ENCODE measurements at regions not wholly inside any gene's neighbourhood (a gene's known extent, or its start where the extent isn't known, plus 50 kb on each side); places are given as distances from the start of the nearest gene placed in this dataset.
"Not testable (repeated sequence)": the region's sequence is repeated elsewhere in the genome, so short reads cannot be mapped to it uniquely, and the experiment has no call there.

GRCh38 chrX:101740642-101741041, 81.0 kb upstream of the ARMCX2 start:
- H3K9me3 ChIP-seq (replicated peaks; ENCODE audit: control insufficient read depth, insufficient read depth, low read length): no peaks in the 10 kb centered on the region
- in situ Hi-C loops (cut with MboI) (no loop called here), intact Hi-C loops (cut with micrococcal nuclease; ENCODE audit: unreplicated experiment) (no loop called here)
- TF ChIP-seq HDGF (IDR thresholded peaks at IDR 0.05) (no peak), SP1 (IDR thresholded peaks at IDR 0.05; ENCODE audit: low read depth, low read length) (no peak), ETV6 (conservative IDR thresholded peaks at IDR 0.05 in 1 of 2, IDR thresholded peaks at IDR 0.05 in 1 of 2; ENCODE audit: borderline replicate concordance in 1 of 2, low read depth in 1 of 2) (no peak), MXI1 (IDR thresholded peaks at IDR 0.05; ENCODE audit: low read depth, low read length) (no peak), EP300 (IDR thresholded peaks at IDR 0.05; ENCODE audit: borderline replicate concordance in 1 of 2, control insufficient read depth in 1 of 2, low read depth in 2 of 2, low read length in 2 of 2) (no peak), ZNF24 (IDR thresholded peaks at IDR 0.05) (no peak), ZNF622 (IDR thresholded peaks at IDR 0.05) (no peak), CHD2 (IDR thresholded peaks at IDR 0.05; ENCODE audit: borderline replicate concordance, low read depth, low read length) (no peak), PBX3 (IDR thresholded peaks at IDR 0.05; ENCODE audit: insufficient replicate concordance, low read depth, low read length) (no peak), ESRRA (IDR thresholded peaks at IDR 0.05; ENCODE audit: low read length) (no peak), NFXL1 (IDR thresholded peaks at IDR 0.05; ENCODE audit: borderline replicate concordance) (no peak), JUNB (IDR thresholded peaks at IDR 0.05) (no peak), STAT1 (conservative IDR thresholded peaks at IDR 0.05) (no peak), SREBF2 (IDR thresholded peaks at IDR 0.05; ENCODE audit: low read length) (no peak)
- TF ChIP-seq, protein P1, sequence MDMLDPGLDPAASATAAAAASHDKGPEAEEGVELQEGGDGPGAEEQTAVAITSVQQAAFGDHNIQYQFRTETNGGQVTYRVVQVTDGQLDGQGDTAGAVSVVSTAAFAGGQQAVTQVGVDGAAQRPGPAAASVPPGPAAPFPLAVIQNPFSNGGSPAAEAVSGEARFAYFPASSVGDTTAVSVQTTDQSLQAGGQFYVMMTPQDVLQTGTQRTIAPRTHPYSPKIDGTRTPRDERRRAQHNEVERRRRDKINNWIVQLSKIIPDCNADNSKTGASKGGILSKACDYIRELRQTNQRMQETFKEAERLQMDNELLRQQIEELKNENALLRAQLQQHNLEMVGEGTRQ (IDR thresholded peaks at IDR 0.05; ENCODE audit: borderline replicate concordance, low read depth, low read length): no peak
- RAD21 ChIA-PET (ENCODE audit: unreplicated experiment): no interaction called here
- no TSS peak for BruUV-seq (replicated peaks)
- SMC1A ChIA-PET (ENCODE audit: uncharacterized antibody, unreplicated experiment): interaction anchor here (0.5 kb wide), 1 partner anchor 338 kb away, joined by 3 read pairs; no protein-coding TSS in a partner anchor
- no peak overlapping the region for H3K4me2 ChIP-seq (ENCODE audit: control insufficient read depth, insufficient read depth)
- CTCF ChIA-PET: no interaction called here
- H4K20me1 ChIP-seq (ENCODE audit: control insufficient read depth, insufficient read depth): no peaks in the 10 kb centered on the region
- 0% methylated on average over 2 of the region's 2 CpGs for WGBS (ENCODE audit: insufficient coverage, insufficient replicate concordance, low lambda C conversion rate, missing lambda C conversion rate)
- no peaks in the 10 kb centered on the region for H3K4me1 ChIP-seq (ENCODE audit: control insufficient read depth, insufficient read depth, low read length)
- POLR2A ChIA-PET: no interaction called here
- no peaks in the 10 kb centered on the region for H3K36me3 ChIP-seq (ENCODE audit: control insufficient read depth in 2 of 2, insufficient read depth in 2 of 2, low read length in 1 of 2)
- FAIRE-seq (no peak), ATAC-seq (no peak), DNase-seq (ENCODE audit: low read depth, low spot score) (no peak)
- H3K27ac ChIP-seq (ENCODE audit: control insufficient read depth, insufficient read depth): no peak overlapping the region
- H3K27me3 ChIP-seq (replicated peaks in 1 of 2; ENCODE audit: control insufficient read depth in 2 of 2, insufficient read depth in 2 of 2, low read length in 1 of 2): no peaks in the 10 kb centered on the region
- no peak overlapping the region for H2AFZ ChIP-seq (ENCODE audit: control insufficient read depth, low read depth, low read length)
- no peak overlapping the region for H3K9ac ChIP-seq (ENCODE audit: control insufficient read depth, insufficient read depth, low read length)
- no peak overlapping the region for H3K4me3 ChIP-seq
- no peaks in the 10 kb centered on the region for H3K79me2 ChIP-seq (ENCODE audit: control insufficient read depth, insufficient read depth, low read length)

DNA sequence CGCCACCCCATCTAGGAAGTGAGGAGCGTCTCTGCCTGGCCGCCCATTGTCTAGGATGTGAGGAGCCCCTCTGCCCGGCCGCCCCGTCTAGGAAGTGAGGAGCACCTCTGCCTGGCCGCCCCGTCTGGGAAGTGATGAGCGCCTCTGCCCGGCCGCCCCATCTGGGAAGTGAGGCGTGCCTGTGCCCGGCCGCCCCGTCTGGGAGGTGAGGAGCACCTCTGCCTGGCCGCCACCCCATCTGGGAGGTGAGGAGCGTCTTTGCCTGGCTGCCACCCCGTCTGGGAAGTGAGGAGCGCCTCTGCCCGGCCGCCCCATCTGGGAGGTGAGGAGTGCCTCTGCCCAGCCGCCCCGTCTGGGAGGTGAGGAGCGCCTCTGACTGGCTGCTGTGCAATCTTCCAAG, 79.2 kb upstream of the ARMCX2 start:
- H3K4me2 ChIP-seq (ENCODE audit: control insufficient read depth, insufficient read depth); H4K20me1 ChIP-seq (ENCODE audit: control insufficient read depth, insufficient read depth); H3K79me2 ChIP-seq (ENCODE audit: control insufficient read depth, insufficient read depth, low read length); DNase-seq (ENCODE audit: low read depth, low spot score); H3K4me3 ChIP-seq; H3K27me3 ChIP-seq (replicated peaks in 1 of 2; ENCODE audit: control insufficient read depth in 2 of 2, insufficient read depth in 2 of 2, low read length in 1 of 2); H3K9me3 ChIP-seq (replicated peaks; ENCODE audit: control insufficient read depth, insufficient read depth, low read length); RAD21 ChIA-PET (ENCODE audit: unreplicated experiment); H3K36me3 ChIP-seq (ENCODE audit: control insufficient read depth in 2 of 2, insufficient read depth in 2 of 2, low read length in 1 of 2); BruUV-seq (replicated peaks); H2AFZ ChIP-seq (ENCODE audit: control insufficient read depth, low read depth, low read length); H3K27ac ChIP-seq (ENCODE audit: control insufficient read depth, insufficient read depth); H3K4me1 ChIP-seq (ENCODE audit: control insufficient read depth, insufficient read depth, low read length); POLR2A ChIA-PET; SMC1A ChIA-PET (ENCODE audit: uncharacterized antibody, unreplicated experiment); ATAC-seq; in situ Hi-C loops (cut with MboI); intact Hi-C loops (cut with micrococcal nuclease; ENCODE audit: unreplicated experiment); H3K9ac ChIP-seq (ENCODE audit: control insufficient read depth, insufficient read depth, low read length); CTCF ChIA-PET; FAIRE-seq: not testable (repeated sequence)
- 78% methylated on average over 24 of the region's 24 CpGs for WGBS (ENCODE audit: insufficient coverage, insufficient replicate concordance, low lambda C conversion rate, missing lambda C conversion rate)

All from GM12878 (cell line).